ENCODE measurements at regions not wholly inside any gene's neighbourhood (a gene's known extent, or its start where the extent isn't known, plus 50 kb on each side); places are given as distances from the start of the nearest gene placed in this dataset.

GRCh38 chr13:97695684-97696083, 257.8 kb upstream of the IPO5 start:
- DNase-seq, result peak; percentile 18
- in situ Hi-C loops (cut with HindIII; ENCODE audit: low pct_ligation_motif_present, low pct_unique_long_range_greater_than_20kb, low sequenced_read_pairs), result no loop called here

- in situ Hi-C loops (cut with HindIII; ENCODE audit: low pct_ligation_motif_present, low pct_unique_long_range_greater_than_20kb, low sequenced_read_pairs), result no loop called here
Measured at GRCh38 chr13:97696921-97697320, 256.6 kb upstream of the IPO5 start.

GRCh38 chr13:97700306-97700848, 253.1 kb upstream of the IPO5 start:
- in situ Hi-C loops (cut with HindIII; ENCODE audit: low pct_ligation_motif_present, low pct_unique_long_range_greater_than_20kb, low sequenced_read_pairs), result no loop called here
- DNase-seq, result no peak

More at GRCh38 chr13:97696921-97697320, 256.6 kb upstream of the IPO5 start:
- no peak for DNase-seq

DNA sequence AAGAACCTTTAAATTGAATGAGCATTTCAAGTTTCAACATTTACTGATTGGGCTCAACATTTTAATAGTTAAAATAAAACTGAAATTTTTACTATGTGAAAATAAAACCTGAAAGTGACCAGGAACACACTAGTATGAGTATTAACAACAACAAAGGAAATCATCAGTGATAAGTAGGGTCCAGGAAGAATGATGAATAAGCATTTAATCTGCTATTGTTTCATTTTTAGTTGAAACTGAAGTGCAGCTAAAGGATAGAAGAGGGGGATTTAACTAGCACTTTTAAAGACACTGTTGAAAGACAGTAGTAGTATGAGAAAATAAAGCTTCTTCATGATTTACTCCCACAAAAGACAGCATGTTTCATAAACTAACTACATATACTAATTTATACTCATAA, 250.9 kb upstream of the IPO5 start:
- in situ Hi-C loops (cut with HindIII; ENCODE audit: low pct_ligation_motif_present, low pct_unique_long_range_greater_than_20kb, low sequenced_read_pairs), result no loop called here
- no peak for DNase-seq

DNA sequence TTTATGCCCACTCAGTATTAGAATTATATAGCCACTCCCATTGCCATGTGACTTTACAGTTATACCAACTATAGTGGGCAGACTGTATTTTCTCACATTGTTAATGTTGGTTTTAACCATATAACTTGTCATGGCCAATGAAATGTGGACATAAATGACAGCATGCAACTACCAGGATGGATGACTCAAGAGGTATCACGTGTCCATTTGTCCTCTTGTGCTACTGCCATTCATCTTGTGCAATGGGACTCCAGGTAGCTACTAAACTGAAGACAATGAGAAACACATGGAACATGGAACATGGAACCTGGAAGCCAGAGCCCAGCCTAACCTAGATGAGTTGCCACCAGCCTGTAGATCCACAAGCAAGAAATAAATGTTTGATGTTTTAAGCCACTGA, 242.7 kb upstream of the IPO5 start:
- in situ Hi-C loops (cut with HindIII; ENCODE audit: low pct_ligation_motif_present, low pct_unique_long_range_greater_than_20kb, low sequenced_read_pairs), result no loop called here
- no peak for DNase-seq

DNA sequence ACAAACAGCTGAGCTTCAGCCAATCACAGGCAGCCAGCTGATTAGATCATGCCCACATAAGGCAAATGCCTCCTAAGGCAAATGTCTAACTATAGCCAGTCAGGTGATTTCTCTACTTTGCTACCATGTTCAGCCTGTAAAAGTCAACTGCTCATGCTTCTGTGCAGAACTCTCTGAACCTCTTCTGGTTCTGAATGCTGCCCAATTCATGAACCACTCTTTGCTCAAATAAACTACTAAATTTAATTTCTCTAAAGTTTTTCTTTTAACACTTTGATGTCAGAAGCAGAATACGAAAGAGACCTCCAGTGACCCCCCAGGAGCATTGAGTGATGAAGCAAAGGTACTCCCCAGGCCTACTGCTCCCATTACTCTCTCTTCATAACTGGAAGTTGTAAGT, 240.7 kb upstream of the IPO5 start:
- no peak for DNase-seq
- in situ Hi-C loops (cut with HindIII; ENCODE audit: low pct_ligation_motif_present, low pct_unique_long_range_greater_than_20kb, low sequenced_read_pairs), result no loop called here

DNA sequence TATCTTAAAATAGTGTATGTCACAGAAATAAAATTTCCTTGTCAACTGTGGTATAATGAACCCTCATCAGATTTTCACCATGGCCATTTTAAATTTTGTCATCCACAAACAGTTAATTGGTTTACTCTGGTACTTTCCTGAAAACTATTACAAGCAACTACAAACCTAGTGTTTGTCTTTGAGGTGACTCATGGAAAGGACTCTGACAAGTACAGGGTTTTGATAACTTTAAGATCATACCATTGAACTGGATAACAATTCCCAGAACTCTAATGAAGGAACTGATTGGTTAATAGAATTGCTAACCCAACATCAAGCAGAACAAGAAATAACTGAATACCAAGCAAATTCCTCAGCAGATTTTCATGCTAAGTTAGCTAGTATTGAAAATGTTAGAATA, 237.7 kb upstream of the IPO5 start:
- in situ Hi-C loops (cut with HindIII; ENCODE audit: low pct_ligation_motif_present, low pct_unique_long_range_greater_than_20kb, low sequenced_read_pairs), result no loop called here

DNA sequence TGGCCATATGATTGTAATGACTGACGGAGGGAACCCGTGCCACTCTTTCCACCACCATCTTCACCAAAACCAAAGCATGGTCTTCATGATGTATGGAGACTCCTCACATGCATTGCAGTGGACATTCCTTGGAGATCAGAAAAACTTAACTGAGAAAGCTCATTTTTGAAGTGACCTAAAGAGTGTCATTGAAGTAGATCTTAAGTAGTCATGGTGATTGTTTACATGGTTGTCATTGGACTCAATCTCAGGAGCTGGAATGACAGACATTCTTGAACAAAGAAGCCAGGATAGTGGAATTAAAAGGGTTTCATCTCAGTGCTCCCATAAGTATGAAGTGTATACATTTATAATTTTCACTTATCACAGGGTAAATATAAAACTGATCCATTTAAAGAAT, 236.7 kb upstream of the IPO5 start:
- in situ Hi-C loops (cut with HindIII; ENCODE audit: low pct_ligation_motif_present, low pct_unique_long_range_greater_than_20kb, low sequenced_read_pairs), result no loop called here
- no peak for DNase-seq

More for the DNA sequence above, 237.7 kb upstream of the IPO5 start:
- no peak for DNase-seq

DNA sequence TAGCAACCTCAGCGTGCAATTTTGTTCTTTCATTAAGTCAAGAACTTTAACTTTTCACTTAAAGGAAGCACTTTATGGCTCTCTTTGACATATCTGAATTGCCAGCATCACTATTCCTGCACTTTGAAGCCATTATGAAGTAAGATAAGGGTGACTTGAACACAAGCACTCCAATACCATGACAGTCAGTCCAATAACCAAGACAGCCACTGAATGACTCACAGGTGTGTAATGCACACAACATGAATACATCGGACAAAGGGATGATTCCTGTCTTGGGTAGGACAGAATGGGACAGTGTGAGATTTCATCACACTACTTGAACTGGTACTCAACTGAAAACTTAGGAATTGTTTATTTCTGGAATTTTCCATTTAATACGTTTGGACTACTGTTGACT, 233.7 kb upstream of the IPO5 start:
- in situ Hi-C loops (cut with HindIII; ENCODE audit: low pct_ligation_motif_present, low pct_unique_long_range_greater_than_20kb, low sequenced_read_pairs), result no loop called here
- DNase-seq, result no peak

DNA sequence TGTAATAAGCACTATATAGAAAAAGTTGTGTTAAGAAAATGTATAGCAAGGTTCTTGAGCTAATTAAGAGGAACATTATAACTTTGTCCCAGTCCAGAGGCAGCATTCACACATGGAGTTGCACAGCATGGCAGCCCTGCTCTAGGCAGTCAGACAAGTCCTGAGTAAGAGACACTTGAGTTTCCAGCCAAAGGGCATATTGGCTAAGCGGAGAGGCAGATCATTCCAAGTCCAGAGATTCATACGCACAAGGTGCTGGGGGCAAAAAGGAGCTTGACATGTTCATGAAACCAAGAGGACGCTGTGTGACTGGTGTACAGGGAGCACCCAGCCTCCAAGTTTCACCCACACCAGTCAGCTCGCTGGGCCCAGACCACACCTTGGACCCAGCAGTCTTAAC, 232.6 kb upstream of the IPO5 start:
- in situ Hi-C loops (cut with HindIII; ENCODE audit: low pct_ligation_motif_present, low pct_unique_long_range_greater_than_20kb, low sequenced_read_pairs), result no loop called here

GRCh38 chr13:97723655-97724054, 229.8 kb upstream of the IPO5 start:
- DNase-seq, result no peak
- in situ Hi-C loops (cut with HindIII; ENCODE audit: low pct_ligation_motif_present, low pct_unique_long_range_greater_than_20kb, low sequenced_read_pairs), result no loop called here

More for the DNA sequence above, 232.6 kb upstream of the IPO5 start:
- no peak for DNase-seq

DNA sequence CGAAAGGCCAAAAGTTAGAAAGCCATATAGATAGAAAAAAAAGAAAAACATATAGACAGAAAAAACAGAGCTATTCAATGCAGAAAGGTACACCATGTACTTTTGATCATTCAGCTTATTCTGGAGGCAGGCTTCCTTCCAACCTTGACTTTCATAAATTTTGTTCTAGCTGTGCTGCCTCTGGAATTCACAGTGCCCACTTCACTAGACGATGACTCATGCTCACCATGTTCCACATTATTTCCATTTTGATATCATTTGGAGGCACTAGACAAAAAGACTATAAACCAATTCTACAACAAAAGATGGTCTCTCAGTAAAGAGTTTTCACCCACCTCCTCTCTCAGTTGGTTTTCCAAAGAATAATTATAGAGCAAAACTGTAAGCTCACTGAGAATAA, 229.0 kb upstream of the IPO5 start:
- no peak for DNase-seq
- in situ Hi-C loops (cut with HindIII; ENCODE audit: low pct_ligation_motif_present, low pct_unique_long_range_greater_than_20kb, low sequenced_read_pairs), result no loop called here

DNA sequence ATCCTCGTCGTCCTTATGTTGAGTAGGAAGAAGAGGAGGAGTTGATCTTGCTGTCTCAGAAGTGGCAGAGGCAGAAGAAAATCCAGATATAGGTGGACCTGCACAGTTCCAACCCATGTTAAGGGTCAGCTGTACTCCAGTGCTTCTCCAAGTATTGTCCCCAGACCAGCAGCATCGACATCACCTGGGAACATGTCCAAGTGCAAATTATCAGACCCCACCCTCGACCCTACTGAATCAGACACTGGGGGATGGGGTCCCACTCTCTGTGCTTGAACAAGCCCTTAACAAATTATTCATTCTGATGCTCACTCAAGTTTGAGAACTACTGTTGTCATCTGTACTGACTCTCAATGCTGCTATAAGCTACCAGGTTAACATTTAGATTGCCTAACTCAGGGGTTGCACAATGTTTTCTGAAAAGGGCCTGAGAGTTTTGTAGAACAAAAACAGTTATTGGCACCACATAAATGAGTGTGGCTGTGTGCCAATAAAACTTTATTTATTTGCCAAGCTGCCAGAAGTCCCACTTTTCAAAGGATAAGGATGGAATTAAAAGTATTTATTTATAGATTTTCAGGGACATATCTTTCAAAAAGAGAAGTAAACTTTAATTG, 226.7 kb upstream of the IPO5 start:
- in situ Hi-C loops (cut with HindIII; ENCODE audit: low pct_ligation_motif_present, low pct_unique_long_range_greater_than_20kb, low sequenced_read_pairs), result no loop called here

GRCh38 chr13:97727991-97728390, 225.5 kb upstream of the IPO5 start:
- in situ Hi-C loops (cut with HindIII; ENCODE audit: low pct_ligation_motif_present, low pct_unique_long_range_greater_than_20kb, low sequenced_read_pairs), result no loop called here
- DNase-seq, result no peak

More for the DNA sequence above, 226.7 kb upstream of the IPO5 start:
- DNase-seq, result no peak

GRCh38 chr13:97736436-97736835, 217.0 kb upstream of the IPO5 start:
- no peak for DNase-seq
- in situ Hi-C loops (cut with HindIII; ENCODE audit: low pct_ligation_motif_present, low pct_unique_long_range_greater_than_20kb, low sequenced_read_pairs), result no loop called here

- no peak for DNase-seq
- in situ Hi-C loops (cut with HindIII; ENCODE audit: low pct_ligation_motif_present, low pct_unique_long_range_greater_than_20kb, low sequenced_read_pairs), result no loop called here
Measured at GRCh38 chr13:97742084-97742483, 211.4 kb upstream of the IPO5 start.

- no peak for DNase-seq
Measured at GRCh38 chr13:97743938-97744337, 209.5 kb upstream of the IPO5 start.

DNA sequence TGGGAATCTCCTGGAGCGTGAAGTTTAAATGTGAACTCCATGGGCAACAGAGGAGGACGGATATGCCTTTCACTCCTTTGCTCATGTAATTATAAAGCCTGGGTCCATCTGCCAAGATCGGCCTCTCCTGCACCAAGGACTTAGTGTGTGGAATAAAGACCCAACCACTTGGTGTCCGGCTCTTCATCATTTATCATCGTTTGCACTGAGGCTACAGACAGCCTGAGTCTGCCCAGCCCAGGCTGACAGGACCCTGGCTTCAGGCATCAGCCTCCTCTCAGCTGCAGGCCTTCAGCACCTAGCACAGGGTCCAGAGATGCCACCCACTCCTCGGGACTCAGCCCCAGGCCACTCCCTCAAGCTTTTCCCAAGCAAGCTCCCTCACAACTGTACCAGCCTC, 206.8 kb upstream of the IPO5 start:
- no peak for DNase-seq
- in situ Hi-C loops (cut with HindIII; ENCODE audit: low pct_ligation_motif_present, low pct_unique_long_range_greater_than_20kb, low sequenced_read_pairs), result no loop called here

More at GRCh38 chr13:97743938-97744337, 209.5 kb upstream of the IPO5 start:
- in situ Hi-C loops (cut with HindIII; ENCODE audit: low pct_ligation_motif_present, low pct_unique_long_range_greater_than_20kb, low sequenced_read_pairs), result no loop called here

DNA sequence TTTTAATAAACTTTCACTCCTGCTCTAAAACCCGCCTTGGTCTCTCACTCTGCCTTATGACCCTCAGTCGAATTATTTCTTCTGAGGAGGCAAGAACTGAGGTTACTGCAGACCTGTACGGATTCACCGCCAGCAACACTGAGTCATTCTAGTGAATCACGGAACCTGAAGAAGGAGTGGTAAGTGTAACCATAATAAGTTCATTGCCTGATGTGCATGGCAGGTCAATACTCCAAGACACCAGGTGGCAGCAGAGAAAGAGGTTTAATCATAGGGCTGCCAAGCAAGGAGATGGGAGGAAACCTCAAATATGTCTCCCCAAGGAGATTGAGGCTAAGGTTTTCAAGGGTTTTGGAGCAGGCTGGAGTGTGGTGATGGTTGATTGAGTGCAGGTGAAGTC, 204.3 kb upstream of the IPO5 start:
- peak; percentile 63 for DNase-seq
- in situ Hi-C loops (cut with HindIII; ENCODE audit: low pct_ligation_motif_present, low pct_unique_long_range_greater_than_20kb, low sequenced_read_pairs), result no loop called here

DNA sequence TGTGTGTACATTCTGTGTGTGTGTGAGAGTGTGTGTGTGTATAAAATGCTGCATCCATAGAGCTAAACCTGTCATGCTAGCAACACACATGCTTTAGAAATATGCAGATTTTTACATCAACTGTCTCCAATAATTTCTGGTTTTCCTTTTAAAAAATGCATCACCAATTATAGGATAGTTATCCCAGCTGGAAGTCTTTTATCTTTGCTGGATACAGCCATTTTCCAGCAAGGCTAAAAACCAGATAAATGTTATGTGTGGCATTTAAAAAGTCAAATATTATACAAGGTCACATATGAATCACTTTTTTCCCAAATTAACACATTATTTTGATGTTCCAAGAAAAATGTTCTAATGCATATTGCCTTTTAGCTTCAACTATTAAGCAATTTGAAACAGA, 202.0 kb upstream of the IPO5 start:
- DNase-seq, result no peak
- in situ Hi-C loops (cut with HindIII; ENCODE audit: low pct_ligation_motif_present, low pct_unique_long_range_greater_than_20kb, low sequenced_read_pairs), result no loop called here

Data from ACHN (cell line).